ENCODE measurements at regions not wholly inside any gene's neighbourhood (a gene's known extent, or its start where the extent isn't known, plus 50 kb on each side); places are given as distances from the start of the nearest gene placed in this dataset.

DNA sequence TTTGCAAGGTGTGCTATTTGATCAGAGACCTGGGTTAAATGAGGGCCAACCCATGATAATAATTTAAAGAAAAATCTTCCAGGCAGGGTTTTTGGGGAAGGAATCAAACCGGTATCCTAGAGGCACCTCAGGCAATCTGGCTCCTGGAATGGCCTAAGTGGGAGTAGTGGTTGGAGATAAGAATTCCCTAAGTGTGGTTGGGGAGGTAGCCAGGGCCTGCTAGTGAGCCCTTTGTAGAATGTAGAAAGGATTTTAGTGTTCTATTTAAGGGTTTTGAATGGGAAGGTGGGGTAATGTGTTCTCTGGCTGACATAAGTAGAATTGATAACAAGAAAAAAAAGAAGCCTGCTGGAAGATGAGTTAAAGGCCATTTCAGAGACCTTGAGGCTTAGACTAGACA is 422.2 kb downstream of the XIRP2 start:
- TF ChIP-seq, protein P1, sequence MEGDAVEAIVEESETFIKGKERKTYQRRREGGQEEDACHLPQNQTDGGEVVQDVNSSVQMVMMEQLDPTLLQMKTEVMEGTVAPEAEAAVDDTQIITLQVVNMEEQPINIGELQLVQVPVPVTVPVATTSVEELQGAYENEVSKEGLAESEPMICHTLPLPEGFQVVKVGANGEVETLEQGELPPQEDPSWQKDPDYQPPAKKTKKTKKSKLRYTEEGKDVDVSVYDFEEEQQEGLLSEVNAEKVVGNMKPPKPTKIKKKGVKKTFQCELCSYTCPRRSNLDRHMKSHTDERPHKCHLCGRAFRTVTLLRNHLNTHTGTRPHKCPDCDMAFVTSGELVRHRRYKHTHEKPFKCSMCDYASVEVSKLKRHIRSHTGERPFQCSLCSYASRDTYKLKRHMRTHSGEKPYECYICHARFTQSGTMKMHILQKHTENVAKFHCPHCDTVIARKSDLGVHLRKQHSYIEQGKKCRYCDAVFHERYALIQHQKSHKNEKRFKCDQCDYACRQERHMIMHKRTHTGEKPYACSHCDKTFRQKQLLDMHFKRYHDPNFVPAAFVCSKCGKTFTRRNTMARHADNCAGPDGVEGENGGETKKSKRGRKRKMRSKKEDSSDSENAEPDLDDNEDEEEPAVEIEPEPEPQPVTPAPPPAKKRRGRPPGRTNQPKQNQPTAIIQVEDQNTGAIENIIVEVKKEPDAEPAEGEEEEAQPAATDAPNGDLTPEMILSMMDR (IDR thresholded peaks at IDR 0.05; ENCODE audit: poor library complexity, severe bottlenecking), result no peak
- TF ChIP-seq POLR2AphosphoS5 (IDR thresholded peaks at IDR 0.05), result no peak
- TF ChIP-seq EP300 (conservative IDR thresholded peaks at IDR 0.05; ENCODE audit: poor library complexity, severe bottlenecking), result no peak

Data from neural cell (in vitro differentiated cells).